ENCODE measurements at regions not wholly inside any gene's neighbourhood (a gene's known extent, or its start where the extent isn't known, plus 50 kb on each side); places are given as distances from the start of the nearest gene placed in this dataset.
"Not testable (repeated sequence)": the region's sequence is repeated elsewhere in the genome, so short reads cannot be mapped to it uniquely, and the experiment has no call there.

DNA sequence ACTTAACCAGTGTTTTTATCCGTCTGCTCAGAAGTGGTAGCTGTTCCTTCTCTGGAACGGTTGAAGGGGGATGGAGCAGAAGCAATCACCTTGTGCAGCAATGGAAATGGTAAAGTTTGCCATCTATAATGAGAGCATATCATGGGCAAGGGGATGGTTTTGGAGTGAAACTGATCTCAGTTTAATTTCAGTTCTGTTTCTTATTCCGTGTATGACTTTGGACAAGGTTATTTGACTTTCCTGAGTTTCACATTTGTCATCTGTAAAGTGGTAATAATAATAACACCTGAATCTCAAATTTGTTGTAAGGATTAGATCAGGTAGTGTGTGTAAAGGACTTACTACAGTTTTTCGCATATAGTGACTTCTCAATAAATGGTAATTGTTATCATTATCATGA is 106.1 kb downstream of the PCSK1 start:
- H3K36me3 Mint-ChIP-seq (ENCODE audit: low read depth): peaks cover 13% of the 10 kb centered on the region
- DNase-seq: no peak
- H3K9me3 Mint-ChIP-seq: peaks cover 25% of the 10 kb centered on the region
- peaks cover 47% of the 10 kb centered on the region for H3K4me1 Mint-ChIP-seq
- no peak overlapping the region for H3K4me3 Mint-ChIP-seq
- no peak overlapping the region for H3K27ac Mint-ChIP-seq
- TF ChIP-seq, protein P1, sequence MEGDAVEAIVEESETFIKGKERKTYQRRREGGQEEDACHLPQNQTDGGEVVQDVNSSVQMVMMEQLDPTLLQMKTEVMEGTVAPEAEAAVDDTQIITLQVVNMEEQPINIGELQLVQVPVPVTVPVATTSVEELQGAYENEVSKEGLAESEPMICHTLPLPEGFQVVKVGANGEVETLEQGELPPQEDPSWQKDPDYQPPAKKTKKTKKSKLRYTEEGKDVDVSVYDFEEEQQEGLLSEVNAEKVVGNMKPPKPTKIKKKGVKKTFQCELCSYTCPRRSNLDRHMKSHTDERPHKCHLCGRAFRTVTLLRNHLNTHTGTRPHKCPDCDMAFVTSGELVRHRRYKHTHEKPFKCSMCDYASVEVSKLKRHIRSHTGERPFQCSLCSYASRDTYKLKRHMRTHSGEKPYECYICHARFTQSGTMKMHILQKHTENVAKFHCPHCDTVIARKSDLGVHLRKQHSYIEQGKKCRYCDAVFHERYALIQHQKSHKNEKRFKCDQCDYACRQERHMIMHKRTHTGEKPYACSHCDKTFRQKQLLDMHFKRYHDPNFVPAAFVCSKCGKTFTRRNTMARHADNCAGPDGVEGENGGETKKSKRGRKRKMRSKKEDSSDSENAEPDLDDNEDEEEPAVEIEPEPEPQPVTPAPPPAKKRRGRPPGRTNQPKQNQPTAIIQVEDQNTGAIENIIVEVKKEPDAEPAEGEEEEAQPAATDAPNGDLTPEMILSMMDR (IDR thresholded peaks at IDR 0.05): no peak
- H3K27me3 Mint-ChIP-seq (ENCODE audit: low read depth, poor library complexity): peaks cover 9% of the 10 kb centered on the region

- H3K27ac Mint-ChIP-seq: no peak overlapping the region
- no peak overlapping the region for H3K4me3 Mint-ChIP-seq
- H3K27me3 Mint-ChIP-seq (ENCODE audit: low read depth, poor library complexity): peaks cover 6% of the 10 kb centered on the region
- H3K4me1 Mint-ChIP-seq: peaks cover 25% of the 10 kb centered on the region
- no peak for DNase-seq
- H3K36me3 Mint-ChIP-seq (ENCODE audit: low read depth): peaks cover 13% of the 10 kb centered on the region
- peaks cover 27% of the 10 kb centered on the region for H3K9me3 Mint-ChIP-seq
- TF ChIP-seq, protein P1 (IDR thresholded peaks at IDR 0.05): no peak
Measured at GRCh38 chr5:96324708-96325107, 108.3 kb downstream of the PCSK1 start.

GRCh38 chr5:96322865-96323264 is 110.2 kb downstream of the PCSK1 start:
- H3K4me1 Mint-ChIP-seq: peaks cover 6% of the 10 kb centered on the region
- H3K4me3 Mint-ChIP-seq: no peak overlapping the region
- peaks cover 17% of the 10 kb centered on the region for H3K36me3 Mint-ChIP-seq (ENCODE audit: low read depth)
- DNase-seq: no peak
- TF ChIP-seq, protein P1 (IDR thresholded peaks at IDR 0.05): no peak
- H3K27ac Mint-ChIP-seq: no peak overlapping the region
- peaks cover 31% of the 10 kb centered on the region for H3K9me3 Mint-ChIP-seq
- H3K27me3 Mint-ChIP-seq (ENCODE audit: low read depth, poor library complexity): peaks cover 6% of the 10 kb centered on the region

DNA sequence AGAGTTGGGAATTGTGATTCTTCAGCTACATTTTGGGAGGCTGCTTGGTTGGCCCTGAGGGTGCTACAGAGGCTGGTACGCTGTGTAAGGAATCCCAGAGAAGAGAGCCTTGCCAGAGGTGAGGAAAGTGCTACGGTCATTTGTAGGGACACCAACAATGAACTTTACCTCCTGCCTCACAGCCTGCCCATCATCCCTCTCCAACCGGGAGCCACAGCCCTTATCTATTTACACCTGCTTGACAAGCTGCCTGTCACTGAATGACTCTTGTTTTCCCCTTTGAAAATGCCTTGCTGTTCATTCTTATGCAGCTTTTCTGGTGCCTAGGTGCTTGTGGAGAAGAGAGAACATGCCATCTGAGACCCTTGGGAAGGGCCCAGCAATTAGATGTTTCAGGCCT is 110.8 kb downstream of the PCSK1 start:
- Mint-ChIP-seq H3K4me3 (no peak overlapping the region), H3K4me1 (no peaks in the 10 kb centered on the region), H3K36me3 (ENCODE audit: low read depth) (peaks cover 17% of the 10 kb centered on the region), H3K27ac (no peak overlapping the region), H3K27me3 (ENCODE audit: low read depth, poor library complexity) (peaks cover 6% of the 10 kb centered on the region), H3K9me3 (peaks cover 31% of the 10 kb centered on the region)
- DNase-seq: no peak
- TF ChIP-seq, protein P1 (IDR thresholded peaks at IDR 0.05): no peak

DNA sequence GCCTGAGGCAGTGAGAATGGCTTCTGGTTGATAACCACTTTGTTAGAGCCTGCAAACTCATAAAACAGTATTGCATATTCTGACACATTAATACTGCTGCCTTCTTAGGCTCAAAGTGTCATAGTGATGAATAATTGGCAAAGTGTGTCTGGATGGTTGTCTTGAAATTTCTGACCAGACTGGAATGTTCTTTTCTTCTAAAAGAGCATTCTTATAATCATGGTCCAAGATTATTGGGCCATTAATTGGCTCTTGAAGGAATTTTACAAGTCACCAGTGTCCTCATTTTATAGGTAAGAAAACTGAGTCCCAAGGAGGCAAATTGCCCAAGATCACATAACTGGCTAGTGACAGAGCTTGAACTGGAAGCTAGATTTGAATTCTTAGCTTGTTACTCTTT is 111.7 kb downstream of the PCSK1 start:
- Mint-ChIP-seq H3K4me1 (no peaks in the 10 kb centered on the region), H3K9me3 (peaks cover 26% of the 10 kb centered on the region), H3K4me3 (no peak overlapping the region), H3K27ac (no peak overlapping the region), H3K36me3 (ENCODE audit: low read depth) (peaks cover 12% of the 10 kb centered on the region), H3K27me3 (ENCODE audit: low read depth, poor library complexity) (peaks cover 6% of the 10 kb centered on the region)
- DNase-seq: no peak
- TF ChIP-seq, protein P1 (IDR thresholded peaks at IDR 0.05): no peak

- peaks cover 6% of the 10 kb centered on the region for H3K27me3 Mint-ChIP-seq (ENCODE audit: low read depth, poor library complexity)
- H3K9me3 Mint-ChIP-seq: peaks cover 20% of the 10 kb centered on the region
- no peak for DNase-seq
- H3K27ac Mint-ChIP-seq: no peak overlapping the region
- no peak overlapping the region for H3K4me3 Mint-ChIP-seq
- H3K4me1 Mint-ChIP-seq: no peaks in the 10 kb centered on the region
- TF ChIP-seq, protein P1 (IDR thresholded peaks at IDR 0.05): no peak
- H3K36me3 Mint-ChIP-seq (ENCODE audit: low read depth): peaks cover 6% of the 10 kb centered on the region
Measured at GRCh38 chr5:96320797-96321196, 112.3 kb downstream of the PCSK1 start.

DNA sequence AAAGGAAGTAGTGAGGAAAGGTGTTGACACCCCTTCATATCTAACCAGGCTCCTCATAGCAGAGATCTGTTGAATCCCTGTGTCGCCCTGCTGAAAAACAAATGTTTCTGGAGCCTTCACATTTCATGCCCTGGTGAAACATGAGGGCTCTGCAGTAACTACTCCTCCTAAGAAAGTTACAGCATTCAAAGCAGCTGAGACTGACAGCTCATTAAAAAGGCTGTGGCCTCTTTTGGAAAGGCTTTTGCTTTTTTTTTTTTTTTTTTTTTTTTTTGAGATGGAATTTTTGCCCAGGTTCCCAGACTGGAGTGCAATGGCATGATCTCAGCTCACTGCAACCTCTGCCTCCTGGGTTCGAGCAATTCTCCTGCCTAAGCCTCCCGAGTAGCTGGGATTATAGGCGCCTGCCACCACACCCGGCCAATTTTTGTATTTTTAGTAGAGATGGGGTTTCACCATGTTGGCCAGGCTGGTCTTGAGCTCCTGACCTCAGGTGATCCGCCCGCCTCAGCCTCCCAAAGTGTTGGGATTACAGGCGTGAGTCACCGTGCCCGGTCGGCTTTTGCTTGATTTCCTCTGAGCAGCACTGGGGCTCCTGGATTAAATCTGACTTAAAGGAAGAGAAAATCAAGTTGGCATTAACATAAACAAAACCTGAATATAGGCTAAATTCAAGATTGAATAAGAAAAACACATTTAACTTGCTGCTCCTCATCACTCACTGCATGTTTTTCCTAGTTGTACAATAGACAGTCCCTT is 112.9 kb downstream of the PCSK1 start:
- not testable (repeated sequence) for H3K27me3 Mint-ChIP-seq (ENCODE audit: low read depth, poor library complexity); H3K27ac Mint-ChIP-seq; H3K4me3 Mint-ChIP-seq; H3K4me1 Mint-ChIP-seq; H3K36me3 Mint-ChIP-seq (ENCODE audit: low read depth); DNase-seq
- peaks cover 18% of the 10 kb centered on the region for H3K9me3 Mint-ChIP-seq
